Neural progenitor cell (in vitro differentiated cells): ENCODE measurements at regions not wholly inside any gene's neighbourhood (a gene's known extent, or its start where the extent isn't known, plus 50 kb on each side); places are given as distances from the start of the nearest gene placed in this dataset.

ENCODE experiments used
- EZH2 ChIP-seq: fragments of 200-600 bp; sonication (generic); IDR thresholded peaks from 2 replicates; pipeline ENCODE4 v1.6.1; 2017; ENCODE audit warnings: antibody characterized with exemption, mild to moderate bottlenecking, moderate library complexity
- EZH2phosphoT487 ChIP-seq: fragments of 200-600 bp; sonication (generic); IDR thresholded peaks from 2 replicates; pipeline ENCODE4 v1.6.1; 2017; ENCODE audit warnings: antibody characterized with exemption
- TF ChIP-seq, protein P1 (sequence below): fragments of 200-600 bp; sonication (generic); IDR thresholded peaks from 2 replicates; pipeline ENCODE4 v1.5.1; 2017; ENCODE audit warnings: antibody characterized with exemption, mild to moderate bottlenecking

DNA sequence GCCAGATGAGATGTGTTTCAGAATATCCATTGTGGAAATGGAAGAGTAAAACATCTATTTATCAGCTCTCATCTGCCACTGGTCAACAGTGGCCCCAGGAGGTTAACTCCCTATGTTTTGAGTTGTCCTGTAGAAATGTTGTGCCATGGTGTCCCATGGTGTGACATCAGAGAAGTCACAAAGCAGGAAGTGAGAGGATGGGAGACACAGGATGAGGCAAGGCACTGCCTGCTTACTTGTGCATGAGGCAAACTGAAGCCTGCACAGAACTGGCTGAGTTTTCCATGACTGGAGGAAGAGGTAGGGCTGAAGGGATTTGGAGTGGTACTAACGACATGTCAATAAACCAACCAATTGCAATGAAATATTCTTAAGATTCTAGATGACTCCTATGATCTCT lies 131.5 kb upstream of the ZNF644 start:
- TF ChIP-seq EZH2phosphoT487, result no peak
- TF ChIP-seq, protein P1, sequence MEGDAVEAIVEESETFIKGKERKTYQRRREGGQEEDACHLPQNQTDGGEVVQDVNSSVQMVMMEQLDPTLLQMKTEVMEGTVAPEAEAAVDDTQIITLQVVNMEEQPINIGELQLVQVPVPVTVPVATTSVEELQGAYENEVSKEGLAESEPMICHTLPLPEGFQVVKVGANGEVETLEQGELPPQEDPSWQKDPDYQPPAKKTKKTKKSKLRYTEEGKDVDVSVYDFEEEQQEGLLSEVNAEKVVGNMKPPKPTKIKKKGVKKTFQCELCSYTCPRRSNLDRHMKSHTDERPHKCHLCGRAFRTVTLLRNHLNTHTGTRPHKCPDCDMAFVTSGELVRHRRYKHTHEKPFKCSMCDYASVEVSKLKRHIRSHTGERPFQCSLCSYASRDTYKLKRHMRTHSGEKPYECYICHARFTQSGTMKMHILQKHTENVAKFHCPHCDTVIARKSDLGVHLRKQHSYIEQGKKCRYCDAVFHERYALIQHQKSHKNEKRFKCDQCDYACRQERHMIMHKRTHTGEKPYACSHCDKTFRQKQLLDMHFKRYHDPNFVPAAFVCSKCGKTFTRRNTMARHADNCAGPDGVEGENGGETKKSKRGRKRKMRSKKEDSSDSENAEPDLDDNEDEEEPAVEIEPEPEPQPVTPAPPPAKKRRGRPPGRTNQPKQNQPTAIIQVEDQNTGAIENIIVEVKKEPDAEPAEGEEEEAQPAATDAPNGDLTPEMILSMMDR, result no peak
- no peak for TF ChIP-seq EZH2
